NOMO-1 treated with dmso at 0.1 percent for 144 hours (cell line): ENCODE measurements at regions not wholly inside any gene's neighbourhood (a gene's known extent, or its start where the extent isn't known, plus 50 kb on each side); places are given as distances from the start of the nearest gene placed in this dataset.

Source experiments
- DNase-seq: peaks from one replicate; lab custom pipeline; 2025; ENCODE audit not compliant: unreplicated experiment; lab: John Stamatoyannopoulos, UW

GRCh38 chr6:33950891-33951889 is 147.4 kb upstream of the MLN start:
- DNase-seq: no peak

GRCh38 chr6:33950472-33950881 is 146.7 kb upstream of the MLN start:
- no peak for DNase-seq

- DNase-seq: no peak
Observed at GRCh38 chr6:33949877-33950435, 146.2 kb upstream of the MLN start.

- DNase-seq: no peak
Observed at GRCh38 chr6:33949111-33949510, 145.3 kb upstream of the MLN start.

GRCh38 chr6:33947916-33948594 is 144.3 kb upstream of the MLN start:
- no peak for DNase-seq

GRCh38 chr6:33947047-33947446 is 143.2 kb upstream of the MLN start:
- DNase-seq: no peak

- no peak for DNase-seq
Observed at GRCh38 chr6:33945931-33946330, 142.1 kb upstream of the MLN start.

GRCh38 chr6:33944686-33945411 is 141.0 kb upstream of the MLN start:
- no peak for DNase-seq

GRCh38 chr6:33936886-33937285 is 133.1 kb upstream of the MLN start:
- DNase-seq: no peak

- DNase-seq: no peak
Observed at GRCh38 chr6:33935439-33936080, 131.8 kb upstream of the MLN start.

- DNase-seq: no peak
Observed at GRCh38 chr6:33934731-33935270, 131.0 kb upstream of the MLN start.

GRCh38 chr6:33933101-33933500 is 129.3 kb upstream of the MLN start:
- DNase-seq: no peak

- no peak for DNase-seq
Observed at GRCh38 chr6:33931799-33932198, 128.0 kb upstream of the MLN start.

GRCh38 chr6:33929575-33930288 is 125.9 kb upstream of the MLN start:
- DNase-seq: no peak

GRCh38 chr6:33927616-33928015 is 123.8 kb upstream of the MLN start:
- no peak for DNase-seq

GRCh38 chr6:33927112-33927511 is 123.3 kb upstream of the MLN start:
- no peak for DNase-seq

GRCh38 chr6:33926451-33926850 is 122.6 kb upstream of the MLN start:
- no peak for DNase-seq

GRCh38 chr6:33925936-33926335 is 122.1 kb upstream of the MLN start:
- no peak for DNase-seq

GRCh38 chr6:33925210-33925609 is 121.4 kb upstream of the MLN start:
- no peak for DNase-seq

GRCh38 chr6:33924681-33925080 is 120.9 kb upstream of the MLN start:
- no peak for DNase-seq
